Tibial artery (tissue), 4 donors: ENCODE measurements at regions not wholly inside any gene's neighbourhood (a gene's known extent, or its start where the extent isn't known, plus 50 kb on each side); places are given as distances from the start of the nearest gene placed in this dataset.

Experiments used
- DNase-seq, 2 donors: peaks; one replicate each; pipeline ENCODE4 v3.0.0-alpha.2; 2019
- H3K27ac ChIP-seq, 2 donors: fragments of 200-600 bp; sonication (generic) in 1 of 2; 1 replicate in 1 of 2; 2 replicates in 1 of 2; pipeline ENCODE4 v1.5.1; 2018 to 2019; ENCODE audit warnings: mild to moderate bottlenecking in 1 of 2
- H3K27me3 ChIP-seq, 2 donors: fragments of 200-600 bp; sonication (generic) in 1 of 2; one replicate each; pipeline versions ENCODE4 v1.5.1 to v1.6.0; 2016 to 2019
- H3K36me3 ChIP-seq, 3 donors: fragments of 200-600 bp; sonication (generic) in 2 of 3; one replicate each; pipeline ENCODE4 v1.5.1; 2016 to 2019; ENCODE audit warnings: mild to moderate bottlenecking in 2 of 3
- H3K4me1 ChIP-seq, 4 donors: fragments of 200-600 bp; sonication (generic) in 2 of 4; 1 replicate in 3 of 4; 2 replicates in 1 of 4; pipeline ENCODE4 v1.5.1; 2016 to 2019
- H3K4me3 ChIP-seq, 2 donors: fragments of 200-600 bp; sonication (generic) in 1 of 2; 1 replicate in 1 of 2; 2 replicates in 1 of 2; pipeline ENCODE4 v1.5.1; 2018 to 2019; ENCODE audit warnings: mild to moderate bottlenecking in 2 of 2
- H3K9me3 ChIP-seq, 3 donors: fragments of 200-600 bp; sonication (generic) in 1 of 3; one replicate each; pipeline ENCODE4 v1.5.1; 2016 to 2019
- CTCF ChIP-seq, 2 experiments: fragments of 200-600 bp in 1 of 2; fragments of 450-650 bp in 1 of 2; IDR thresholded peaks; one replicate each; pipeline ENCODE4 v1.5.1; 2017 to 2019; ENCODE audit warnings: antibody characterized with exemption in 2 of 2, mild to moderate bottlenecking in 1 of 2, moderate library complexity in 1 of 2
- intact Hi-C: fragments of 100-400 bp; cut with DNase I; formaldehyde crosslinking; loops from one replicate; pipeline ENCODE4 v1.15.0; 2023; ENCODE audit warnings: low total_unique reads

- no peak overlapping the region for H3K4me3 ChIP-seq
- intact Hi-C loops = no loop called here
These were observed 629.8 kb upstream of the SEMA6A start for GRCh38 chr5:117204404-117204803.

GRCh38 chr5:117203584-117203983 is 629.0 kb upstream of the SEMA6A start:
- Histone ChIP-seq H3K27me3 (no peaks in the 10 kb centered on the region), H3K4me3 (no peak overlapping the region), H3K4me1 (no peaks in the 10 kb centered on the region), H3K36me3 (no peaks in the 10 kb centered on the region), H3K27ac (no peak overlapping the region), H3K9me3 (no peaks in the 10 kb centered on the region)
- intact Hi-C loops = no loop called here
- TF ChIP-seq CTCF (IDR thresholded peaks at IDR 0.05) = no peak
- no peak for DNase-seq

More at GRCh38 chr5:117204404-117204803, 629.8 kb upstream of the SEMA6A start:
- TF ChIP-seq CTCF (IDR thresholded peaks at IDR 0.05) = no peak
- Histone ChIP-seq H3K9me3 (no peaks in the 10 kb centered on the region), H3K27me3 (no peaks in the 10 kb centered on the region), H3K36me3 (no peaks in the 10 kb centered on the region), H3K4me1 (no peaks in the 10 kb centered on the region), H3K27ac (no peak overlapping the region)
- DNase-seq = no peak

- no peaks in the 10 kb centered on the region for H3K4me1 ChIP-seq
- DNase-seq = no peak
- no peak overlapping the region for H3K4me3 ChIP-seq
- intact Hi-C loops = no loop called here
- no peaks in the 10 kb centered on the region for H3K36me3 ChIP-seq
- no peak overlapping the region for H3K27ac ChIP-seq
- no peaks in the 10 kb centered on the region for H3K9me3 ChIP-seq
- H3K27me3 ChIP-seq = no peaks in the 10 kb centered on the region
- no peak for TF ChIP-seq CTCF (IDR thresholded peaks at IDR 0.05)
These were observed 626.4 kb upstream of the SEMA6A start for GRCh38 chr5:117201001-117201400.

- Histone ChIP-seq H3K36me3 (no peaks in the 10 kb centered on the region), H3K9me3 (no peaks in the 10 kb centered on the region), H3K4me1 (no peaks in the 10 kb centered on the region), H3K27me3 (no peaks in the 10 kb centered on the region), H3K27ac (no peak overlapping the region), H3K4me3 (no peak overlapping the region)
- no peak for TF ChIP-seq CTCF (IDR thresholded peaks at IDR 0.05)
- intact Hi-C loops = no loop called here
- no peak for DNase-seq
These were observed 620.5 kb upstream of the SEMA6A start for GRCh38 chr5:117195076-117195475.

- Histone ChIP-seq H3K9me3 (no peaks in the 10 kb centered on the region), H3K4me1 (no peaks in the 10 kb centered on the region), H3K36me3 (no peaks in the 10 kb centered on the region), H3K4me3 (no peak overlapping the region), H3K27ac (no peak overlapping the region), H3K27me3 (no peaks in the 10 kb centered on the region)
- no peak for DNase-seq
- intact Hi-C loops = no loop called here
- no peak for TF ChIP-seq CTCF (IDR thresholded peaks at IDR 0.05)
These were observed 616.6 kb upstream of the SEMA6A start for GRCh38 chr5:117191251-117191650.

- Histone ChIP-seq H3K27ac (no peak overlapping the region), H3K4me1 (no peaks in the 10 kb centered on the region), H3K36me3 (no peaks in the 10 kb centered on the region), H3K4me3 (no peak overlapping the region), H3K9me3 (no peaks in the 10 kb centered on the region), H3K27me3 (no peaks in the 10 kb centered on the region)
- intact Hi-C loops = no loop called here
- DNase-seq = no peak
- no peak for TF ChIP-seq CTCF (IDR thresholded peaks at IDR 0.05)
These were observed 615.2 kb upstream of the SEMA6A start for GRCh38 chr5:117189784-117190183.
